ACC112 (cell line): ENCODE measurements at regions not wholly inside any gene's neighbourhood (a gene's known extent, or its start where the extent isn't known, plus 50 kb on each side); places are given as distances from the start of the nearest gene placed in this dataset.

Experiments
- H2AFZ ChIP-seq: fragments of 200-600 bp; sonication (generic); one replicate; pipeline ENCODE4 v1.6.0; 2017; ENCODE audit warnings: antibody characterized with exemption, low read length; ENCODE audit not compliant: unreplicated experiment
- H3K27ac ChIP-seq: fragments of 200-600 bp; sonication (generic); 2 replicates; pipeline ENCODE4 v1.5.1; 2014; ENCODE audit warnings: low read depth, mild to moderate bottlenecking, antibody characterized with exemption, low read length, moderate library complexity
- H3K27me3 ChIP-seq: fragments of 200-600 bp; sonication (generic); 2 replicates; pipeline ENCODE4 v1.6.1; 2014; ENCODE audit warnings: mild to moderate bottlenecking, antibody characterized with exemption, low read length, moderate library complexity, mixed read lengths; ENCODE audit not compliant: insufficient read depth
- H3K36me3 ChIP-seq: fragments of 200-600 bp; sonication (generic); 2 replicates; pipeline ENCODE4 v1.6.1; 2016; ENCODE audit warnings: mild to moderate bottlenecking, antibody characterized with exemption, low read length, moderate library complexity, mixed read lengths; ENCODE audit not compliant: insufficient read depth
- H3K4me1 ChIP-seq: fragments of 200-600 bp; sonication (generic); one replicate; pipeline ENCODE4 v1.6.1; 2016; ENCODE audit warnings: low read length, mixed read lengths; ENCODE audit not compliant: insufficient read depth, unreplicated experiment, control insufficient read depth
- H3K4me3 ChIP-seq: fragments of 200-600 bp; sonication (generic); 2 replicates; pipeline ENCODE4 v1.5.1; 2014; ENCODE audit warnings: mild to moderate bottlenecking, low read depth, low read length
- H3K79me2 ChIP-seq: fragments of 200-600 bp; sonication (generic); one replicate; pipeline ENCODE4 v1.6.0; 2016; ENCODE audit warnings: low read length; ENCODE audit not compliant: control insufficient read depth, unreplicated experiment, insufficient read depth

DNA sequence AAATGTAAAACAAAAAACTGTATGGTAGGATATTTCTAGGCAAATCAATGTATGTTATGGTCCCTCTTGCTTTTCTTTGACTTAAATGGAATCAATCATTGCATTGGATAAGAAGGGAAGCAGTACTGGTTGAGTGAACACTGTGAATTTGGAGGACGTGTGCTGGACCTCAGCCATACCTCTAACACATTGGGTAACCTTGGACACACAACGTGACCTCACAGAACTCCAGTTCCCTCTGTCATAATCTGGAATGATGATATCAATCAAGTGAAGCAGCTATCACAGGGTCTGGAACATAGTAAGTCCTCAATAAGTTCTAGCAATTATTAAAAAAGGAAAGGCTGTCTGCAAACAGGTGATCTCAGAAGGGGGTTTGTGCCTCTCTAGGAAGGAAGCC is 474.9 kb upstream of the TCF4 start:
- Histone ChIP-seq H3K27me3 (no peaks in the 10 kb centered on the region), H3K4me3 (no peak overlapping the region), H3K27ac (no peak overlapping the region), H3K4me1 (peaks cover 3% of the 10 kb centered on the region), H3K36me3 (no peaks in the 10 kb centered on the region), H2AFZ (no peak overlapping the region), H3K79me2 (no peaks in the 10 kb centered on the region)

DNA sequence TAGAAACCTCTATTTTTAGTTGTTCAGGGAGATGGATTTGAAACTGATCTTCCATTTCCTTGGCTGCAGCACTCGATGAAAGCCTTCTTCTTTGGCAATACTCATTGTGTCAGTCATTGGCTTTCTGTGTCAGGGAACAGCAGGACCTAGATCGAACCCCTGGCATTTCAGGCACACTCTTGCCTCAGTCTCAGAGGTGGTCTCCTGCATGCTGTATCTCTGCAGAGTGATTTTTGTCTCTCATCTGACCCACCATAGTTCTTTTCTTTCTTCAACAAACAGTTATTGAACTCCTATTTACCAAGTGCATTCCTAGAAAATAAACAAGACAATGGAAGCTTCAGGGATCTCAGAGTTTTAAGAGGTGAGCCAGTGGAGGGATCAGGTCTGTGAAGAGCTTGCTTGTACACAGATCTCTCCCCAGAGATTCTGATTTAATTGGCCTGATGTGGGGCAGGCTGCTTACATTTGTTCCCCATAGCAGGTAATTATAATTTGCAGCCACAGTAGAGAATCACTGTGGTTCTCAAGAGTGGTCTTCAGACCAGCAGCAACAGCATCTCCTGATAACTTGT is 473.1 kb upstream of the TCF4 start:
- no peaks in the 10 kb centered on the region for H3K27me3 ChIP-seq
- H3K36me3 ChIP-seq: no peaks in the 10 kb centered on the region
- no peaks in the 10 kb centered on the region for H3K79me2 ChIP-seq
- H3K4me3 ChIP-seq: no peak overlapping the region
- no peak overlapping the region for H3K27ac ChIP-seq
- H3K4me1 ChIP-seq: no peaks in the 10 kb centered on the region
- no peak overlapping the region for H2AFZ ChIP-seq

DNA sequence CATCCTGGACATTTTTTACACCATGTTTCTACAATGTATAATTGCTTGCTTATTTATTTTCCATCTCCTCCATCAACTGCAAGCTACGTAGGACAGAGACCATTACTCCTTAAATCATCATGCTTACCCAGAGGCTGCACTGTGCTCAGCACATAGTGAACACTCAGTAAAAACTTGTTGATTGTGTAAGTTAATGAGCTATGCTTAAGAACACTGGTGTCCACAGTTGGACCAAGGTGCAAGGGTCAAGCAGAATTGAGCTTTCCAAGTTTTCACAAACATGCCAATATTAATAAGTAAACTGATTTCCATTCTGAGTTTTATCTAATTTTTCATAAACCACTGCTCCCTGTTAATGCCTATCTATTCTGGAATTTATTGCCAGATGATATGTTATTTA is 464.2 kb upstream of the TCF4 start:
- H3K4me1 ChIP-seq: no peaks in the 10 kb centered on the region
- no peaks in the 10 kb centered on the region for H3K36me3 ChIP-seq
- H2AFZ ChIP-seq: no peak overlapping the region
- no peak overlapping the region for H3K4me3 ChIP-seq
- H3K79me2 ChIP-seq: no peaks in the 10 kb centered on the region
- no peaks in the 10 kb centered on the region for H3K27me3 ChIP-seq
- H3K27ac ChIP-seq: no peak overlapping the region

DNA sequence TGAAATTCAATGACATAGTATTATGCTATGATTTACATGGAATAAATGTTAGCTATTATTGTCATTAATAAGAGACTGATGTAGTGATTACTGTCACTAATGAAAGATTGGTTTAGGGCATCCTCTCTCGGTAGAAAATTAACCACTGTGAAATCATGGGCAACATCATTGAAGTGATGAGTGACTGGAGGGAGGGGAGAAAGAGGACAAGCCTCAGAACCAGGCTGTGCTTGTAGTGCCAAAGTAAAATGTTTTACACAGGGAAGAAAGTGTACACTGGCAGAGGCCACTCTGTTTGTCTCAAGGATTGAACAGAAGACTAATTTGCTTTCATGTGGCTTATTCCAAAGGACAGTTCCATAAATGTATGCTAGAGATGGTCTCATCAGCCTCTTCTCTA is 456.2 kb upstream of the TCF4 start:
- H3K4me1 ChIP-seq: no peaks in the 10 kb centered on the region
- no peak overlapping the region for H3K27ac ChIP-seq
- no peak overlapping the region for H3K4me3 ChIP-seq
- no peaks in the 10 kb centered on the region for H3K79me2 ChIP-seq
- H3K27me3 ChIP-seq: no peaks in the 10 kb centered on the region
- no peaks in the 10 kb centered on the region for H3K36me3 ChIP-seq
- H2AFZ ChIP-seq: no peak overlapping the region

DNA sequence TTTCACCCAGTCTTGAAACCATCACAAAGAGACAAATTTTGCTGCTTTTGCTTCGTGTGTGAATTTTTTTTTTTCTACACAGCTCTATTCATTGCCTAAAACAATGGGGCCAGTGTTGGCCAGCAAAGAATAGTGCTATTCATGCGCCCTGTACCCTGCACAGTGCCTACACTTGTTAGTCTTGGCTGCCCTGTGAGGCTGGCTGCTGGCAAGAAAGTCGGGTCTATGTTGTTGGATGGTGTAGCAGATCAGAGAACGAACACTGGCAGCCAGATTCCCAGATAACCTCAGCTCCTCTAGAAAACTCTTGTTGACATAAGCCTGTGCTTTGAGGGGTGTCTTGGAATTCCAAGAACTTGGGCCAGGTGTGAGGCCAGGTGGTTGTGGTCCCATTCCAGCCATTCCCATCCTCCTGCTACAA is 455.7 kb upstream of the TCF4 start:
- Histone ChIP-seq H3K36me3 (no peaks in the 10 kb centered on the region), H3K27ac (no peak overlapping the region), H2AFZ (no peak overlapping the region), H3K4me1 (no peaks in the 10 kb centered on the region), H3K27me3 (no peaks in the 10 kb centered on the region), H3K4me3 (no peak overlapping the region), H3K79me2 (no peaks in the 10 kb centered on the region)

DNA sequence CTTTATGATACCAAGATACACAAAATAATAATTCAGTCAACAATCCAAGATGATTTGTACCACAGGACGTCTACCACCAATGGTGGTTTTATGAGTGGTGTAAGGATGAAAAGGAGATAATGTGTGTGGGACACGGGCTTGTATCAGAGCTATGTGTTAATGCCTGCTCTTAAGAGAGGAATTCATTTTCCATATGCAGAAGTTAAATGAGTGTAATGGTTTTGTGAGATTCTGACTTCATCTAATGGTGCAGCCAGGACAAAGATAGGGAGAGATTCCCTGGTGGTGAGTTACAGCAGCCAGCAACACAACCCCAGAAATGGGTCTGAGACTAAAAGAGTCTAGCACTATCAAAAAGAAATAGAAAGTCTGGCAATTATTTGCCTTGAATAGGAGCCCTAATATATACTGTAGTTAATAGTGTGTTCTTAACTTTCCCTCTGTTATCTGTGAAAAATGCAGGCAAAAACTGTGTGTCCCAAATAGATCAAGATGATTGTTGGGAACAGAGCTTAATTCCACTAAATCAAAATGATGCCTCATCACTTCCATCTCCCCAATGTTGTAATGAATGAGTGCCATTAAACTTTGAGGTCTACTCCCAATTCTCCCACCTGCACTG is 455.0 kb upstream of the TCF4 start:
- Histone ChIP-seq H3K36me3 (no peaks in the 10 kb centered on the region), H3K4me3 (no peak overlapping the region), H3K27me3 (no peaks in the 10 kb centered on the region), H3K4me1 (no peaks in the 10 kb centered on the region), H3K27ac (no peak overlapping the region), H2AFZ (no peak overlapping the region), H3K79me2 (no peaks in the 10 kb centered on the region)

DNA sequence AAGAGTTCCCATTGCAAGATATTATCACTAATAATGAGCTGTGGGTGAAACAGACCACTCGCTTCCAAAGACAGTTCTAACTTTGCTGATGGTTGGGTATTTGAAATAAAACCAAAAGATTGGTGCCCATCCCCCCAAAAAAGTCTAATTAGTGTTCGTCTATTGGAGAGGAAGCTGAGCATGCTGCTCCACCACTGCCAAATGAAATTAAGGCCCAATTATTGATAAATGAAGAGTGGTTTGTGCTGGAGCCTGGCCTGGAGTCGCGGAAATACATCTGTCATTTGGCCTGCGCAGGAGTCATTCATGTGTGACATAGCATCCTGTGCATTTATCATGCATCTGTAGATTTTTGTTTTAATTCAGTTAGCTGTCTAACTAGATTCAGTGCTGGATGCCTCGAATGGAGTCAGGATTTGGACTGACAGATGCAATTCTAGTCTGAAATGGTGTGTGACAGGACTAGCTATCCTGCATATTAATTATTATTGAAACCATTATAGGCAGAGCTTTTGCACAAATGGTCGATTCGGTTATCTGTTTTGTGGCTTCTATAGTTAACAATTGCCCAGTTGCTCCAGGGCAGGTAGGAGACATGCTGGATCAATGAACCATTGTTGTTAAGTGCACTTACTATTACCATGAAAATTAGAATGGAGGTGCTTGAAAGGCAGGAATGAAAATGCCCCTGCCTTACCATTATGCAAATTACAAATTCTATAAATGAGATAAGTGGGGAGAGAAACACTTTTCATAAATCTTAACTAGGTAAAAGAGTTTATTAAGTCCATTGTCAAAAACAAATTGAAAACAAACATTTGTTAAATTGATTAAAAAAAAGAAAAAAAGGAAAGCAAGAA is 450.4 kb upstream of the TCF4 start:
- H3K27me3 ChIP-seq: no peaks in the 10 kb centered on the region
- H3K4me3 ChIP-seq: no peak overlapping the region
- no peak overlapping the region for H2AFZ ChIP-seq
- H3K79me2 ChIP-seq: no peaks in the 10 kb centered on the region
- no peaks in the 10 kb centered on the region for H3K4me1 ChIP-seq
- H3K36me3 ChIP-seq: no peaks in the 10 kb centered on the region
- H3K27ac ChIP-seq: no peak overlapping the region

DNA sequence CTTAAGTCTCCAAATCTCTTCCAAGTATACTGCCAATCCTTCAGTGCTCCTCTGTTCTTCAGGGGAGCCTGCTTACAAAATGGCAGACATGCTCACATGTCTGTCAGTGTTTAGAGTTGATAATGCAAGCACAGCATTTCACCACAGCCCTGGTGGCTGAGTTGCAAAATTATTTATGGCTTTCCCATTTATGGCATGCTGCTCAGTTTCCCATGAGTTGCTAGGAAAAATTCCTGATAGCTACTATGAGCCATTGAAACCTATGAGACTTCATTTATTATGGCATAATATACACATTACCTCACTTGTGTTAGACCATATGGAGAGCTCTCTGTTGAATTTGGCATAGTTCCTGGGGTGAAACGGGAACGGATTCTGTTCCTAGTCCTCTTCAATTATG is 448.7 kb upstream of the TCF4 start:
- Histone ChIP-seq H3K27ac (no peak overlapping the region), H3K4me3 (no peak overlapping the region), H2AFZ (no peak overlapping the region), H3K79me2 (no peaks in the 10 kb centered on the region), H3K36me3 (no peaks in the 10 kb centered on the region), H3K4me1 (no peaks in the 10 kb centered on the region), H3K27me3 (no peaks in the 10 kb centered on the region)

DNA sequence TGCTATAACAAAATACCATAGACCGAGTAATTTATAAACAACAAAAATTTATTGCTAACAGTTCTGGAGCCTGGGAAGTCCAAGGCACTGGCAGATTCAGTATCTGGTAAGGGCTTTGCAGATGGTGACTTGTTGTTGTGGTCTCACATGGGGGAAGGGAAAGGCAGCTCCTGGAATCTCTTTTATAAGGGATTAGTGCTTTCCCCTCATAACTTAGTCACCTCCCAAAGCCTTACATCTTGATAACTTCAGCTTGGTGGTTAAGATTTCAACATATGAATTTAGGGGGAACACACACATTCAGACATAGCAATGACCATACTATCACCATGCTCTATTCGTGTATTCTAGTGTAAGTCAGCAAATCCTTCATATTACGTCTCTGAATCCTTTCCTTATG is 447.6 kb upstream of the TCF4 start:
- Histone ChIP-seq H3K4me3 (no peak overlapping the region), H3K27me3 (no peaks in the 10 kb centered on the region), H3K27ac (no peak overlapping the region), H3K79me2 (no peaks in the 10 kb centered on the region), H2AFZ (no peak overlapping the region), H3K36me3 (no peaks in the 10 kb centered on the region), H3K4me1 (no peaks in the 10 kb centered on the region)

DNA sequence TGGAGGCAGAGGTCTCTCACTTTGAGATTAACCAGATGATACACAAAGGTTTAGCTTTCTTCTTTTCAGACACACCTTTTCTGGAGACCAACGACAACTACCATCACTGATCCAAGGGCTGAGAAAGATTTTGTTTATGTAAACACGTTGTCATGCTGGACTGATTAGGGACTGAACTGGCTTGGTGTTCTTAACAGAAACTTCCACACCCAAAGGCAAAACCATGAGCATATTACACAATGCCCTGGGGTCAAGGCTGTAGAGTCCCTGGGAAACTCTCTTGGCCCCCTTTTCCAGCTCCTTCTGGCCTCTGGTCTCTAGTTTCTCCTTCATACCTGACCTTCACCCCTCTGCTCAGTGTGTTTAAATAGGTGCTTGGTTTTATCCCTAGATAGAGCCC is 447.0 kb upstream of the TCF4 start:
- no peaks in the 10 kb centered on the region for H3K4me1 ChIP-seq
- no peak overlapping the region for H3K4me3 ChIP-seq
- no peaks in the 10 kb centered on the region for H3K36me3 ChIP-seq
- H3K79me2 ChIP-seq: no peaks in the 10 kb centered on the region
- H3K27ac ChIP-seq: no peak overlapping the region
- no peaks in the 10 kb centered on the region for H3K27me3 ChIP-seq
- H2AFZ ChIP-seq: no peak overlapping the region

DNA sequence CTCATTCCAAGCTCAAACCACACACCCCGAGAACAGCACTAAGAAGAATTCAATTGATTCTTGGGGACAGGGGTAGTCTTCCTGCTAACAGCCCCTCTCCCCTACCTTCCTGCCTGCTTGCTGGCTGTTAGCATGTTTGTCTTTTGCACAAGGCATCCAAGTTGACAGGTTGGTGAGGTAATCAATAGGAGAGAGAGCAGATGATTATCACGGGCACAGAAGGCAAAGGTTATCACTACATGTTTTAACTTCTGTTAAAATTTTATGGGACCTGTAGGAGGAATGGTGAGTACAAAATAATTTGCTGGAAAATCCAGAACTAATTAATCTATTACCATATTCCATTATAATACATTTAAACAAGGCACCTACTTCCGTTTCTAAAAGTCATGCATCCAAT is 442.1 kb upstream of the TCF4 start:
- H3K4me3 ChIP-seq: no peak overlapping the region
- no peaks in the 10 kb centered on the region for H3K36me3 ChIP-seq
- no peaks in the 10 kb centered on the region for H3K27me3 ChIP-seq
- no peak overlapping the region for H2AFZ ChIP-seq
- no peaks in the 10 kb centered on the region for H3K79me2 ChIP-seq
- no peak overlapping the region for H3K27ac ChIP-seq
- no peaks in the 10 kb centered on the region for H3K4me1 ChIP-seq
